ENCODE measurements at regions not wholly inside any gene's neighbourhood (a gene's known extent, or its start where the extent isn't known, plus 50 kb on each side); places are given as distances from the start of the nearest gene placed in this dataset.

- TF ChIP-seq CTCF (conservative IDR thresholded peaks at IDR 0.05), result no peak
- H3K36me3 Mint-ChIP-seq, result no peaks in the 10 kb centered on the region
- no peak overlapping the region for H3K4me3 Mint-ChIP-seq
- DNase-seq (ENCODE audit: extremely low spot score, unreplicated experiment), result no peak
- no peaks in the 10 kb centered on the region for H3K4me1 Mint-ChIP-seq (ENCODE audit: unreplicated experiment)
- peaks cover 9% of the 10 kb centered on the region for H3K27me3 Mint-ChIP-seq
- no peaks in the 10 kb centered on the region for H3K9me3 Mint-ChIP-seq
- no peak overlapping the region for H3K27ac Mint-ChIP-seq
These were observed 168.2 kb downstream of the MFSD1 start for GRCh38 chr3:158970006-158970405.

GRCh38 chr3:158974904-158975303, 173.1 kb downstream of the MFSD1 start:
- no peak for DNase-seq (ENCODE audit: extremely low spot score, unreplicated experiment)
- Mint-ChIP-seq H3K4me1 (ENCODE audit: unreplicated experiment) (no peaks in the 10 kb centered on the region), H3K27me3 (peaks cover 3% of the 10 kb centered on the region), H3K9me3 (no peaks in the 10 kb centered on the region), H3K36me3 (no peaks in the 10 kb centered on the region), H3K27ac (no peak overlapping the region), H3K4me3 (no peak overlapping the region)
- no peak for TF ChIP-seq CTCF (conservative IDR thresholded peaks at IDR 0.05)

- no peak overlapping the region for H3K27ac Mint-ChIP-seq
- no peak overlapping the region for H3K4me3 Mint-ChIP-seq
- no peaks in the 10 kb centered on the region for H3K27me3 Mint-ChIP-seq
- H3K4me1 Mint-ChIP-seq (ENCODE audit: unreplicated experiment), result no peaks in the 10 kb centered on the region
- no peak for DNase-seq (ENCODE audit: extremely low spot score, unreplicated experiment)
- H3K9me3 Mint-ChIP-seq, result no peaks in the 10 kb centered on the region
- no peaks in the 10 kb centered on the region for H3K36me3 Mint-ChIP-seq
- TF ChIP-seq CTCF (conservative IDR thresholded peaks at IDR 0.05), result no peak
These were observed 175.1 kb downstream of the MFSD1 start for GRCh38 chr3:158976966-158977365.

- no peak for DNase-seq (ENCODE audit: extremely low spot score, unreplicated experiment)
- Mint-ChIP-seq H3K27ac (no peak overlapping the region), H3K27me3 (no peaks in the 10 kb centered on the region), H3K36me3 (no peaks in the 10 kb centered on the region), H3K4me1 (ENCODE audit: unreplicated experiment) (no peaks in the 10 kb centered on the region), H3K4me3 (no peak overlapping the region), H3K9me3 (no peaks in the 10 kb centered on the region)
- TF ChIP-seq CTCF (conservative IDR thresholded peaks at IDR 0.05), result no peak
These were observed 175.6 kb downstream of the MFSD1 start for GRCh38 chr3:158977497-158977896.

GRCh38 chr3:158983216-158984099, 181.6 kb downstream of the MFSD1 start:
- Mint-ChIP-seq H3K27ac (no peak overlapping the region), H3K36me3 (no peaks in the 10 kb centered on the region), H3K4me1 (ENCODE audit: unreplicated experiment) (no peaks in the 10 kb centered on the region), H3K4me3 (no peak overlapping the region), H3K27me3 (peaks cover 4% of the 10 kb centered on the region), H3K9me3 (no peaks in the 10 kb centered on the region)
- no peak for DNase-seq (ENCODE audit: extremely low spot score, unreplicated experiment)
- no peak for TF ChIP-seq CTCF (conservative IDR thresholded peaks at IDR 0.05)
